ENCODE measurements at regions not wholly inside any gene's neighbourhood (a gene's known extent, or its start where the extent isn't known, plus 50 kb on each side); places are given as distances from the start of the nearest gene placed in this dataset.

GRCh38 chr7:131878777-131879176, 322.3 kb upstream of the PODXL start:
- no peak for TF ChIP-seq CTCF (conservative IDR thresholded peaks at IDR 0.05 in 1 of 2, IDR thresholded peaks at IDR 0.05 in 1 of 2; ENCODE audit: extremely low read depth in 1 of 2, insufficient read depth in 1 of 2, low read depth in 1 of 2, low read length in 2 of 2)
- no peak for TF ChIP-seq EZH2 (IDR thresholded peaks at IDR 0.05; ENCODE audit: borderline replicate concordance, low read length)
